Panc1 (cell line): ENCODE measurements at regions not wholly inside any gene's neighbourhood (a gene's known extent, or its start where the extent isn't known, plus 50 kb on each side); places are given as distances from the start of the nearest gene placed in this dataset.

ENCODE experiments used
- ATAC-seq: fragments of 200-7000 bp; cut with Tn5 transposase; 2 replicates; pipeline ENCODE4 v1.9.1; 2020; ENCODE audit warnings: mild to moderate bottlenecking, moderate library complexity
- BruUV-seq: library from RNA; stranded (reverse); fragments of 400-500 nt; replicated peaks from 2 replicates; lab custom pipeline; 2021; lab: Mats Ljungman, UMichigan
- CTCF ChIA-PET: fragments of 300-600 bp; sonication (Branson Sonifier 250); formaldehyde crosslinking; loops from one replicate; lab custom pipeline; 2022; ENCODE audit warnings: antibody characterized with exemption; lab: Charles Lee
- POLR2A ChIA-PET: fragments of 300-600 bp; sonication (Branson Sonifier 250); formaldehyde crosslinking; loops from one replicate; lab custom pipeline; 2022; ENCODE audit warnings: antibody characterized with exemption; lab: Charles Lee
- DNase-seq: peaks from one replicate; pipeline ENCODE4 v3.0.0-alpha.2; 2010; ENCODE audit warnings: low read depth, low spot score
- H3K27ac ChIP-seq: 2 replicates; pipeline ENCODE4 v1.5.1; 2011; ENCODE audit warnings: mild to moderate bottlenecking, low read length, inconsistent platforms
- H3K27me3 ChIP-seq: fragments of 200-500 bp; sonication (Bioruptor generic); 2 replicates; pipeline ENCODE4 v1.6.0; 2014; ENCODE audit warnings: low read length, inconsistent platforms; ENCODE audit not compliant: control insufficient read depth, insufficient read depth
- H3K36me3 ChIP-seq: fragments of 200-500 bp; sonication (Bioruptor generic); 2 replicates; pipeline ENCODE4 v1.5.1; 2014; ENCODE audit warnings: inconsistent platforms, mild to moderate bottlenecking, low read length, moderate library complexity; ENCODE audit not compliant: control insufficient read depth, insufficient read depth
- H3K4me1 ChIP-seq: 2 replicates; pipeline ENCODE4 v1.5.1; 2011; ENCODE audit warnings: inconsistent platforms, mild to moderate bottlenecking, low read length, moderate library complexity; ENCODE audit not compliant: control insufficient read depth, insufficient read depth
- H3K4me3 ChIP-seq, 2 experiments: 2 replicates each; pipeline ENCODE4 v1.5.1; 2011 to 2012; ENCODE audit warnings: low read depth in 2 of 2, low read length in 2 of 2, mild to moderate bottlenecking in 2 of 2, inconsistent platforms in 1 of 2, moderate library complexity in 1 of 2
- H3K9me3 ChIP-seq: fragments of 200-500 bp; sonication (Bioruptor generic); 2 replicates; pipeline ENCODE4 v1.5.1; 2014; ENCODE audit warnings: low read depth, mild to moderate bottlenecking, inconsistent platforms, low read length, moderate library complexity; ENCODE audit not compliant: control insufficient read depth, insufficient read depth
- CTCF ChIP-seq: fragments of 450-650 bp; IDR thresholded peaks from 2 replicates; pipeline ENCODE4 v1.5.1; 2017; ENCODE audit warnings: mild to moderate bottlenecking
- POLR2AphosphoS5 ChIP-seq: IDR thresholded peaks from 2 replicates; pipeline ENCODE4 v1.6.1; 2012; ENCODE audit warnings: mild to moderate bottlenecking, low read depth, low read length, moderate library complexity
- SIN3A ChIP-seq: IDR thresholded peaks from 2 replicates; pipeline ENCODE4 v1.6.1; 2012; ENCODE audit warnings: low read depth, mild to moderate bottlenecking, low read length, moderate library complexity, borderline replicate concordance; ENCODE audit not compliant: insufficient read depth
- TCF7L2 ChIP-seq: IDR thresholded peaks from 2 replicates; pipeline ENCODE4 v1.6.1; 2011; ENCODE audit warnings: mild to moderate bottlenecking, low read depth, low read length, inconsistent platforms
- in situ Hi-C: cut with HindIII; loops from 2 replicates; pipeline ENCODE4 v1.10.0; 2016; ENCODE audit warnings: low sequenced_read_pairs, low pct_unique_long_range_greater_than_20kb
- intact Hi-C: fragments of 100-400 bp; cut with micrococcal nuclease; formaldehyde crosslinking; loops from one replicate; pipeline ENCODE4 v1.10.0; 2022; ENCODE audit not compliant: unreplicated experiment
- TF ChIP-seq, protein P1 (sequence below), 2 experiments: IDR thresholded peaks; 2 replicates each; pipeline ENCODE4 v1.6.1; 2011 to 2012; ENCODE audit warnings: low read depth in 2 of 2, control low read depth in 1 of 2, low read length in 1 of 2, mild to moderate bottlenecking in 1 of 2, moderate library complexity in 1 of 2; ENCODE audit not compliant: insufficient read depth in 1 of 2

DNA sequence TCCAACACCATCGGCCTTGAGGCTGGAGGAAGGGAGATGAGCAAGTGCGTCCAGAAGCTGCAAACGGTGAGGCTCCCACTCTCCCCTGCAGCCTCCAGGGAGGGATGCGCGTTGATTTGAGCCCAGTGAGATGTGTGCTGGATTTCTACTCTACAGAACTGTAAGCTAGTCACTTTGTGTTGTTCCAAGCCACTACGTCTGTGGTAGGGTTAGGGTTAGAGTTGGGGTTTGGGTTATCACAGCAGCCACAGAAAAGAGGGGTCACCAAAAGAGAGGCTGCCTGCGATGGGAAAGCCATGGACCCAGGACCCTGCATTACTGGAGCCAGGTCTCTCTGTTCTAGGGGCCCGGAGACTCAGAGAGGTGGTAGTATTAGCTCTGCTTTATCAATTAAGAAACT lies 94.5 kb downstream of the KCNF1 start:
- Histone ChIP-seq H3K27me3 (no peaks in the 10 kb centered on the region), H3K9me3 (no peaks in the 10 kb centered on the region), H3K27ac (no peak overlapping the region), H3K4me1 (no peaks in the 10 kb centered on the region), H3K36me3 (no peaks in the 10 kb centered on the region), H3K4me3 (no peak overlapping the region)
- DNase-seq (no peak), ATAC-seq (no peak)
- ChIA-PET CTCF (no interaction called here), POLR2A (no interaction called here)
- in situ Hi-C loops (no loop called here), intact Hi-C loops (no loop called here)
- no TSS peak for BruUV-seq
- TF ChIP-seq TCF7L2 (no peak), POLR2AphosphoS5 (no peak), SIN3A (no peak), CTCF (no peak)
- TF ChIP-seq, protein P1, sequence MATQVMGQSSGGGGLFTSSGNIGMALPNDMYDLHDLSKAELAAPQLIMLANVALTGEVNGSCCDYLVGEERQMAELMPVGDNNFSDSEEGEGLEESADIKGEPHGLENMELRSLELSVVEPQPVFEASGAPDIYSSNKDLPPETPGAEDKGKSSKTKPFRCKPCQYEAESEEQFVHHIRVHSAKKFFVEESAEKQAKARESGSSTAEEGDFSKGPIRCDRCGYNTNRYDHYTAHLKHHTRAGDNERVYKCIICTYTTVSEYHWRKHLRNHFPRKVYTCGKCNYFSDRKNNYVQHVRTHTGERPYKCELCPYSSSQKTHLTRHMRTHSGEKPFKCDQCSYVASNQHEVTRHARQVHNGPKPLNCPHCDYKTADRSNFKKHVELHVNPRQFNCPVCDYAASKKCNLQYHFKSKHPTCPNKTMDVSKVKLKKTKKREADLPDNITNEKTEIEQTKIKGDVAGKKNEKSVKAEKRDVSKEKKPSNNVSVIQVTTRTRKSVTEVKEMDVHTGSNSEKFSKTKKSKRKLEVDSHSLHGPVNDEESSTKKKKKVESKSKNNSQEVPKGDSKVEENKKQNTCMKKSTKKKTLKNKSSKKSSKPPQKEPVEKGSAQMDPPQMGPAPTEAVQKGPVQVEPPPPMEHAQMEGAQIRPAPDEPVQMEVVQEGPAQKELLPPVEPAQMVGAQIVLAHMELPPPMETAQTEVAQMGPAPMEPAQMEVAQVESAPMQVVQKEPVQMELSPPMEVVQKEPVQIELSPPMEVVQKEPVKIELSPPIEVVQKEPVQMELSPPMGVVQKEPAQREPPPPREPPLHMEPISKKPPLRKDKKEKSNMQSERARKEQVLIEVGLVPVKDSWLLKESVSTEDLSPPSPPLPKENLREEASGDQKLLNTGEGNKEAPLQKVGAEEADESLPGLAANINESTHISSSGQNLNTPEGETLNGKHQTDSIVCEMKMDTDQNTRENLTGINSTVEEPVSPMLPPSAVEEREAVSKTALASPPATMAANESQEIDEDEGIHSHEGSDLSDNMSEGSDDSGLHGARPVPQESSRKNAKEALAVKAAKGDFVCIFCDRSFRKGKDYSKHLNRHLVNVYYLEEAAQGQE (IDR thresholded peaks at IDR 0.05; ENCODE audit: insufficient read depth in 1 of 2, low read depth in 2 of 2, low read length in 1 of 2), result no peak

- ChIA-PET POLR2A (no interaction called here), CTCF (no interaction called here)
- Histone ChIP-seq H3K4me1 (no peaks in the 10 kb centered on the region), H3K27me3 (no peaks in the 10 kb centered on the region), H3K36me3 (no peaks in the 10 kb centered on the region), H3K9me3 (no peaks in the 10 kb centered on the region), H3K27ac (no peak overlapping the region), H3K4me3 (no peak overlapping the region)
- intact Hi-C loops (no loop called here), in situ Hi-C loops (no loop called here)
- ATAC-seq (no peak), DNase-seq (no peak)
- BruUV-seq, result no TSS peak
- TF ChIP-seq CTCF, result no peak
- TF ChIP-seq SIN3A, result no peak
- TF ChIP-seq, protein P1 (IDR thresholded peaks at IDR 0.05; ENCODE audit: insufficient read depth in 1 of 2, low read depth in 2 of 2, low read length in 1 of 2), result no peak
- TF ChIP-seq POLR2AphosphoS5, result no peak
- TF ChIP-seq TCF7L2, result no peak
Measured at GRCh38 chr2:11007331-11008264, 95.9 kb downstream of the KCNF1 start.
